ENCODE measurements at regions not wholly inside any gene's neighbourhood (a gene's known extent, or its start where the extent isn't known, plus 50 kb on each side); places are given as distances from the start of the nearest gene placed in this dataset.

DNA sequence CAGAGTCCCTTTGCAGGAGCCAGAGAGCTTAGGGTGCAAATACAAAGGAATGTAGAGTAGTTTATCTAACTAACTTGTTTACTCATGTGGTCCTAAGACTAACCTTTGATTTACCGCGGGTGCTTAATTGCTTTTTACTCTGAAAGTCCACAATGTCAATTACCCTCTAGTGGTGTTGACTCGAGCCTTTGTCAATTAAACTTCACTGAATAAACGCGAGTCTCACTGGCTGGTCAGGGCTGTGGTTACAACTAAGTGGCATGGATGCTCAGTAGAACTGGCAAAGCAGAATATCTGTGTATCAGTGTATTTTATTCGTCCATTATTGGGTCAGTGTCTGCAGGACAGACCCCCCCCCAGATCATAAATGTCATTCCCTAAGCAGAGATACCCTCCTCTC, 181.7 kb downstream of the OR4C45 start:
- TF ChIP-seq EZH2 (optimal IDR thresholded peaks at IDR 0.05; ENCODE audit: low read depth, low read length): no peak
- TF ChIP-seq EZH2phosphoT487 (IDR thresholded peaks at IDR 0.05; ENCODE audit: low read length): no peak
- TF ChIP-seq, protein P1, sequence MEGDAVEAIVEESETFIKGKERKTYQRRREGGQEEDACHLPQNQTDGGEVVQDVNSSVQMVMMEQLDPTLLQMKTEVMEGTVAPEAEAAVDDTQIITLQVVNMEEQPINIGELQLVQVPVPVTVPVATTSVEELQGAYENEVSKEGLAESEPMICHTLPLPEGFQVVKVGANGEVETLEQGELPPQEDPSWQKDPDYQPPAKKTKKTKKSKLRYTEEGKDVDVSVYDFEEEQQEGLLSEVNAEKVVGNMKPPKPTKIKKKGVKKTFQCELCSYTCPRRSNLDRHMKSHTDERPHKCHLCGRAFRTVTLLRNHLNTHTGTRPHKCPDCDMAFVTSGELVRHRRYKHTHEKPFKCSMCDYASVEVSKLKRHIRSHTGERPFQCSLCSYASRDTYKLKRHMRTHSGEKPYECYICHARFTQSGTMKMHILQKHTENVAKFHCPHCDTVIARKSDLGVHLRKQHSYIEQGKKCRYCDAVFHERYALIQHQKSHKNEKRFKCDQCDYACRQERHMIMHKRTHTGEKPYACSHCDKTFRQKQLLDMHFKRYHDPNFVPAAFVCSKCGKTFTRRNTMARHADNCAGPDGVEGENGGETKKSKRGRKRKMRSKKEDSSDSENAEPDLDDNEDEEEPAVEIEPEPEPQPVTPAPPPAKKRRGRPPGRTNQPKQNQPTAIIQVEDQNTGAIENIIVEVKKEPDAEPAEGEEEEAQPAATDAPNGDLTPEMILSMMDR (IDR thresholded peaks at IDR 0.05; ENCODE audit: low read length): no peak

Measured in MM.1S (cell line).